Endothelial cell (in vitro differentiated cells): ENCODE measurements at regions not wholly inside any gene's neighbourhood (a gene's known extent, or its start where the extent isn't known, plus 50 kb on each side); places are given as distances from the start of the nearest gene placed in this dataset.
A peak's percentile ranks its signal among the peaks of the same experiment; 100 is the strongest.

ENCODE experiments used
- DNase-seq: peaks from one replicate; pipeline ENCODE4 v3.0.0; 2021; ENCODE audit warnings: low spot score
- H3K27ac Mint-ChIP-seq: one replicate; pipeline ENCODE4 v1.8.0; 2021; ENCODE audit warnings: mixed read lengths, inconsistent platforms; ENCODE audit not compliant: unreplicated experiment
- H3K27me3 Mint-ChIP-seq: one replicate; pipeline ENCODE4 v1.8.0; 2021; ENCODE audit warnings: mild to moderate bottlenecking, moderate library complexity, mixed read lengths, inconsistent platforms; ENCODE audit not compliant: unreplicated experiment
- H3K36me3 Mint-ChIP-seq: one replicate; pipeline ENCODE4 v1.8.0; 2021; ENCODE audit warnings: mild to moderate bottlenecking, low read depth, mixed read lengths, inconsistent platforms; ENCODE audit not compliant: unreplicated experiment
- H3K4me1 Mint-ChIP-seq: one replicate; pipeline ENCODE4 v1.8.0; 2021; ENCODE audit warnings: mild to moderate bottlenecking, mixed read lengths, inconsistent platforms; ENCODE audit not compliant: unreplicated experiment
- H3K4me3 Mint-ChIP-seq: one replicate; pipeline ENCODE4 v1.8.0; 2021; ENCODE audit warnings: mild to moderate bottlenecking, mixed read lengths, inconsistent platforms; ENCODE audit not compliant: unreplicated experiment
- H3K9me3 Mint-ChIP-seq: one replicate; pipeline ENCODE4 v1.8.0; 2021; ENCODE audit warnings: mixed read lengths, inconsistent platforms; ENCODE audit not compliant: unreplicated experiment
- TF ChIP-seq, protein P1 (sequence below): fragments of 200-600 bp; sonication (generic); IDR thresholded peaks from one replicate; pipeline ENCODE4 v1.5.0; 2021; ENCODE audit warnings: antibody characterized with exemption; ENCODE audit not compliant: unreplicated experiment

- no peak for DNase-seq
- Mint-ChIP-seq H3K27ac (no peak overlapping the region), H3K9me3 (no peaks in the 10 kb centered on the region), H3K36me3 (no peaks in the 10 kb centered on the region), H3K4me1 (no peaks in the 10 kb centered on the region), H3K4me3 (no peak overlapping the region), H3K27me3 (no peaks in the 10 kb centered on the region)
- TF ChIP-seq, protein P1, sequence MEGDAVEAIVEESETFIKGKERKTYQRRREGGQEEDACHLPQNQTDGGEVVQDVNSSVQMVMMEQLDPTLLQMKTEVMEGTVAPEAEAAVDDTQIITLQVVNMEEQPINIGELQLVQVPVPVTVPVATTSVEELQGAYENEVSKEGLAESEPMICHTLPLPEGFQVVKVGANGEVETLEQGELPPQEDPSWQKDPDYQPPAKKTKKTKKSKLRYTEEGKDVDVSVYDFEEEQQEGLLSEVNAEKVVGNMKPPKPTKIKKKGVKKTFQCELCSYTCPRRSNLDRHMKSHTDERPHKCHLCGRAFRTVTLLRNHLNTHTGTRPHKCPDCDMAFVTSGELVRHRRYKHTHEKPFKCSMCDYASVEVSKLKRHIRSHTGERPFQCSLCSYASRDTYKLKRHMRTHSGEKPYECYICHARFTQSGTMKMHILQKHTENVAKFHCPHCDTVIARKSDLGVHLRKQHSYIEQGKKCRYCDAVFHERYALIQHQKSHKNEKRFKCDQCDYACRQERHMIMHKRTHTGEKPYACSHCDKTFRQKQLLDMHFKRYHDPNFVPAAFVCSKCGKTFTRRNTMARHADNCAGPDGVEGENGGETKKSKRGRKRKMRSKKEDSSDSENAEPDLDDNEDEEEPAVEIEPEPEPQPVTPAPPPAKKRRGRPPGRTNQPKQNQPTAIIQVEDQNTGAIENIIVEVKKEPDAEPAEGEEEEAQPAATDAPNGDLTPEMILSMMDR, result no peak
Observed at GRCh38 chr6:133796235-133796634, 92.7 kb upstream of the TCF21 start.

- TF ChIP-seq, protein P1, result no peak
- no peak overlapping the region for H3K27ac Mint-ChIP-seq
- H3K27me3 Mint-ChIP-seq, result no peaks in the 10 kb centered on the region
- no peak for DNase-seq
- H3K9me3 Mint-ChIP-seq, result no peaks in the 10 kb centered on the region
- H3K36me3 Mint-ChIP-seq, result no peaks in the 10 kb centered on the region
- H3K4me1 Mint-ChIP-seq, result peaks cover 2% of the 10 kb centered on the region
- no peak overlapping the region for H3K4me3 Mint-ChIP-seq
Observed at GRCh38 chr6:133799043-133799442, 89.9 kb upstream of the TCF21 start.

DNA sequence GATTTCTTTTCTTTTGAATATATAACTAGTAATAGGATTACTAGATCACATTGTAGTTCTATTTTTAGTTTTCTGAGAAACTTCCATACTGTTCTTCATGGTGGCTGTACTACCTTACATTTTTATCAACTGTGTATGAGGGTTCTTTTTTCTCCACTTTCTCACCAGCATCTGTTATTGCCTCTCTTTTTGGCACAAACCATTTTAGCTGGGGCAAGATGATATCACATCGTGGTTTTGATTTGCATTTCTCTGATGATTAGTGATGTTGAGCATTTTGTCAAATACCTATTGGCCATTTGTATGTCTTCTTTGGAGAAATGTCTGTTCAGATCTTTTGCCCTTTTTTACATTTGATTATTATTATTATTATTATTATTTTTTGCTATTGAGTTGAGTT lies 86.1 kb upstream of the TCF21 start:
- no peaks in the 10 kb centered on the region for H3K36me3 Mint-ChIP-seq
- TF ChIP-seq, protein P1, result no peak
- H3K4me1 Mint-ChIP-seq, result peaks cover 11% of the 10 kb centered on the region
- H3K4me3 Mint-ChIP-seq, result no peak overlapping the region
- no peaks in the 10 kb centered on the region for H3K27me3 Mint-ChIP-seq
- no peak for DNase-seq
- no peaks in the 10 kb centered on the region for H3K9me3 Mint-ChIP-seq
- H3K27ac Mint-ChIP-seq, result no peak overlapping the region

- no peaks in the 10 kb centered on the region for H3K27me3 Mint-ChIP-seq
Observed at GRCh38 chr6:133804265-133804664, 84.6 kb upstream of the TCF21 start.

GRCh38 chr6:133805876-133806275 lies 83.0 kb upstream of the TCF21 start:
- Mint-ChIP-seq H3K4me1 (peaks cover 11% of the 10 kb centered on the region), H3K27ac (no peak overlapping the region), H3K9me3 (no peaks in the 10 kb centered on the region), H3K4me3 (no peak overlapping the region), H3K27me3 (no peaks in the 10 kb centered on the region), H3K36me3 (no peaks in the 10 kb centered on the region)
- DNase-seq, result no peak
- TF ChIP-seq, protein P1, result no peak

More at GRCh38 chr6:133804265-133804664, 84.6 kb upstream of the TCF21 start:
- DNase-seq, result peak; percentile 9
- peaks cover 11% of the 10 kb centered on the region for H3K4me1 Mint-ChIP-seq
- TF ChIP-seq, protein P1, result no peak
- no peaks in the 10 kb centered on the region for H3K36me3 Mint-ChIP-seq
- no peak overlapping the region for H3K4me3 Mint-ChIP-seq
- H3K9me3 Mint-ChIP-seq, result no peaks in the 10 kb centered on the region
- no peak overlapping the region for H3K27ac Mint-ChIP-seq
